GM15510 (cell line): ENCODE measurements at regions not wholly inside any gene's neighbourhood (a gene's known extent, or its start where the extent isn't known, plus 50 kb on each side); places are given as distances from the start of the nearest gene placed in this dataset.

Experiments
- POLR2A ChIP-seq: IDR thresholded peaks from 3 replicates; pipeline ENCODE4 v1.6.1; 2011; ENCODE audit warnings: borderline replicate concordance; ENCODE audit not compliant: insufficient read length; ENCODE audit errors: extremely low read depth

- no peak for TF ChIP-seq POLR2A
These were observed 356.5 kb upstream of the ATP2B1 start for GRCh38 chr12:90064852-90065801.

- TF ChIP-seq POLR2A: no peak
These were observed 354.2 kb upstream of the ATP2B1 start for GRCh38 chr12:90062799-90063198.

GRCh38 chr12:90061809-90062208, 353.2 kb upstream of the ATP2B1 start:
- TF ChIP-seq POLR2A: no peak

- no peak for TF ChIP-seq POLR2A
These were observed 351.4 kb upstream of the ATP2B1 start for GRCh38 chr12:90060031-90060430.

- TF ChIP-seq POLR2A: no peak
These were observed 350.1 kb upstream of the ATP2B1 start for GRCh38 chr12:90058704-90059103.

- TF ChIP-seq POLR2A: no peak
These were observed 346.4 kb upstream of the ATP2B1 start for GRCh38 chr12:90055071-90055470.

GRCh38 chr12:90048918-90049317, 340.3 kb upstream of the ATP2B1 start:
- no peak for TF ChIP-seq POLR2A

- TF ChIP-seq POLR2A: no peak
These were observed 336.9 kb upstream of the ATP2B1 start for GRCh38 chr12:90045559-90045958.

- no peak for TF ChIP-seq POLR2A
These were observed 335.4 kb upstream of the ATP2B1 start for GRCh38 chr12:90044069-90044468.

- no peak for TF ChIP-seq POLR2A
These were observed 334.4 kb upstream of the ATP2B1 start for GRCh38 chr12:90042920-90043641.

- no peak for TF ChIP-seq POLR2A
These were observed 329.7 kb upstream of the ATP2B1 start for GRCh38 chr12:90038289-90038688.

- no peak for TF ChIP-seq POLR2A
These were observed 329.1 kb upstream of the ATP2B1 start for GRCh38 chr12:90037740-90038139.

GRCh38 chr12:90036637-90037036, 328.0 kb upstream of the ATP2B1 start:
- TF ChIP-seq POLR2A: no peak

- TF ChIP-seq POLR2A: no peak
These were observed 322.1 kb upstream of the ATP2B1 start for GRCh38 chr12:90030726-90031125.

GRCh38 chr12:90029317-90029716, 320.7 kb upstream of the ATP2B1 start:
- no peak for TF ChIP-seq POLR2A
